ENCODE measurements at regions not wholly inside any gene's neighbourhood (a gene's known extent, or its start where the extent isn't known, plus 50 kb on each side); places are given as distances from the start of the nearest gene placed in this dataset.
"Not testable (repeated sequence)": the region's sequence is repeated elsewhere in the genome, so short reads cannot be mapped to it uniquely, and the experiment has no call there.

GRCh38 chr21:21831036-21831435 is 832.8 kb downstream of the NCAM2 start:
- Histone ChIP-seq H3K4me3 (no peak overlapping the region), H4K20me1 (no peaks in the 10 kb centered on the region), H3K4me2 (no peak overlapping the region), H3K9me3 (no peaks in the 10 kb centered on the region), H3K27ac (no peak overlapping the region), H3K27me3 (no peaks in the 10 kb centered on the region), H3K9ac (no peak overlapping the region), H3K36me3 (no peaks in the 10 kb centered on the region), H3K4me1 (no peaks in the 10 kb centered on the region)
- no peak for TF ChIP-seq Cebpa-rat (IDR thresholded peaks at IDR 0.05)

GRCh38 chr21:21845901-21846300 is 847.7 kb downstream of the NCAM2 start:
- no peaks in the 10 kb centered on the region for H4K20me1 ChIP-seq
- H3K4me1 ChIP-seq: no peaks in the 10 kb centered on the region
- H3K27me3 ChIP-seq: no peaks in the 10 kb centered on the region
- no peak overlapping the region for H3K9ac ChIP-seq
- 0 out of 2 replicates have a peak, but pooled peaks cover 8% of the 10 kb centered on the region for H3K9me3 ChIP-seq
- TF ChIP-seq Cebpa-rat (IDR thresholded peaks at IDR 0.05): no peak
- no peaks in the 10 kb centered on the region for H3K36me3 ChIP-seq
- H3K27ac ChIP-seq: no peak overlapping the region
- no peak overlapping the region for H3K4me3 ChIP-seq
- H3K4me2 ChIP-seq: no peak overlapping the region

DNA sequence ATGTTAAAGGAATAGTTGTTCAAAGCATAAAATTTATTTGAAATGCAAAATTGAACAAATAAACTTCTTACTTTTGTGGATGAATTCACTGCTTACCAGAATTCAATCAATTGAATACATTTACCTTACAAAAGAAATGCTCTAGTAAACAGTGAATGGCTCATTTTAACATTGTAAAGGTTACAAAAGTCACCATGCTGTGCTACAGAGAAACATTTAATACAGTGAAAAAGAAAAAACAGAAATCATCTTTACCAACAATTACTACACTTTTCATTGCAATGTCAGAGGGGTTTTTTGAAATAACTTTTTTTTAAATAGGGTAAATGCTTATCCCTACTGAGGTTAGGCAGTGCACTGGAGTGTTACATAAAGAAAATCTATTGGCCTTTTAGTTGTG is 853.0 kb downstream of the NCAM2 start:
- Histone ChIP-seq H3K27me3 (no peaks in the 10 kb centered on the region), H4K20me1 (no peaks in the 10 kb centered on the region), H3K27ac (no peak overlapping the region), H3K9me3 (0 out of 2 replicates have a peak, but pooled peaks cover 4% of the 10 kb centered on the region), H3K4me1 (no peaks in the 10 kb centered on the region), H3K4me2 (no peak overlapping the region), H3K9ac (no peak overlapping the region), H3K36me3 (no peaks in the 10 kb centered on the region), H3K4me3 (no peak overlapping the region)
- no peak for TF ChIP-seq Cebpa-rat (IDR thresholded peaks at IDR 0.05)

DNA sequence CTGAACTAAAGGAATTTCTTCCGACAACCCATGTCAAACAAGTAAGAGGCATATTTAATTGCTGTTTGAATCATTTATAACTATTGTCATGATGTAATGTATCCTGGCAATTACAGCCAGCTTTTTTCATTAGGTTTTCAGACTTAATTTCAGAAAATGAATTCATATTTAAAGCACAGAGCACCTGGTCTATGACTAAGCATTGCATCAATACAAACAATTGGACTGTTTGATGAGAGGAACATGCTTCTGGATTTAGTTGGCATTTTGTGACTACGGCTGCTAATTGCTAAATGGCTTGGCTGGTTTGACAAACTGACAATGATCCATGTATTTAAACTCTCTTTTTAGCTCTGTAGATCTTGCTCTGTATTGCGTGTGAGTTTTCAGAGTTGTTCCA is 853.4 kb downstream of the NCAM2 start:
- no peaks in the 10 kb centered on the region for H3K36me3 ChIP-seq
- 0 out of 2 replicates have a peak, but pooled peaks cover 4% of the 10 kb centered on the region for H3K9me3 ChIP-seq
- H3K27me3 ChIP-seq: no peaks in the 10 kb centered on the region
- H4K20me1 ChIP-seq: no peaks in the 10 kb centered on the region
- no peak overlapping the region for H3K9ac ChIP-seq
- H3K4me2 ChIP-seq: no peak overlapping the region
- TF ChIP-seq Cebpa-rat (IDR thresholded peaks at IDR 0.05): no peak
- H3K4me3 ChIP-seq: no peak overlapping the region
- no peaks in the 10 kb centered on the region for H3K4me1 ChIP-seq
- H3K27ac ChIP-seq: no peak overlapping the region

GRCh38 chr21:21858502-21859334 is 860.5 kb downstream of the NCAM2 start:
- H3K9ac ChIP-seq: no peak overlapping the region
- no peak overlapping the region for H3K27ac ChIP-seq
- H3K27me3 ChIP-seq: no peaks in the 10 kb centered on the region
- H4K20me1 ChIP-seq: no peaks in the 10 kb centered on the region
- H3K4me2 ChIP-seq: no peak overlapping the region
- H3K9me3 ChIP-seq: 0 out of 2 replicates have a peak, but pooled peaks cover 4% of the 10 kb centered on the region
- no peak for TF ChIP-seq Cebpa-rat (IDR thresholded peaks at IDR 0.05)
- H3K4me3 ChIP-seq: no peak overlapping the region
- no peaks in the 10 kb centered on the region for H3K36me3 ChIP-seq
- H3K4me1 ChIP-seq: peaks cover 6% of the 10 kb centered on the region; the same call in 1 of the 2 replicates

GRCh38 chr21:21860888-21861287 is 862.7 kb downstream of the NCAM2 start:
- H3K27me3 ChIP-seq: no peaks in the 10 kb centered on the region
- H3K4me3 ChIP-seq: no peak overlapping the region
- H3K9ac ChIP-seq: no peak overlapping the region
- no peak for TF ChIP-seq Cebpa-rat (IDR thresholded peaks at IDR 0.05)
- no peaks in the 10 kb centered on the region for H3K9me3 ChIP-seq
- H3K4me1 ChIP-seq: peaks cover 6% of the 10 kb centered on the region; the same call in 1 of the 2 replicates
- no peak overlapping the region for H3K27ac ChIP-seq
- no peaks in the 10 kb centered on the region for H4K20me1 ChIP-seq
- peak overlapping the region; percentile 9; the same call in 1 of the 2 replicates for H3K4me2 ChIP-seq
- H3K36me3 ChIP-seq: no peaks in the 10 kb centered on the region

DNA sequence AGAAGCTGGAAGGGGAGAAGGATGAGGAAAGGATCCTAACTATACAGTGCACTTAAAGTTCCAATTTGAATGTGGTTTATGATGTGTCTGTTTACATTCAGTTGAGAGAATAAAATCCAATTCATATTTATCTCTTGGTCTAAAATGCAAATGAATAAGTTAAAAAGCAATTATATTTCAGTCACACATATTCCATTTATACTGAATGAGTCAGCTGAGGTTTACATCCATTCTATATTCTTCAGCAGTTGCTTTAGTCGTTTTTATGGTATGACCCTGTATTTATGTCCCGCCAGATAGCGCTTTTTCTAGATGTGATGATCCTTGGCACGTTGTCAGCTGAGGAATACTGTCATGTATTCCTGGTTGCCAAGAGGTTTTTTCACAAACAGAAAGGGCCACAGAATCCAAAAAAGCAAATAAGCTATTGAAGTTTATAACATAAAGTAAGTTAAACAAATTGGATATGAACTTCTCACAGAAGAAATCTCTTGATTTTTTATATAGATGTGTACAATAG is 866.2 kb downstream of the NCAM2 start:
- Histone ChIP-seq H3K4me1 (peaks cover 6% of the 10 kb centered on the region; the same call in 1 of the 2 replicates), H3K4me2 (no peak overlapping the region), H3K36me3 (no peaks in the 10 kb centered on the region), H4K20me1 (no peaks in the 10 kb centered on the region), H3K9ac (no peak overlapping the region), H3K4me3 (no peak overlapping the region), H3K9me3 (no peaks in the 10 kb centered on the region), H3K27ac (no peak overlapping the region), H3K27me3 (no peaks in the 10 kb centered on the region)
- no peak for TF ChIP-seq Cebpa-rat (IDR thresholded peaks at IDR 0.05)

- Histone ChIP-seq H3K9me3 (peaks cover 3% of the 10 kb centered on the region), H3K4me3 (no peak overlapping the region), H3K9ac (no peak overlapping the region), H4K20me1 (no peaks in the 10 kb centered on the region), H3K4me2 (no peak overlapping the region), H3K27ac (no peak overlapping the region), H3K36me3 (no peaks in the 10 kb centered on the region), H3K4me1 (no peaks in the 10 kb centered on the region), H3K27me3 (no peaks in the 10 kb centered on the region)
- TF ChIP-seq Cebpa-rat (IDR thresholded peaks at IDR 0.05): no peak
These were observed 899.2 kb downstream of the NCAM2 start for GRCh38 chr21:21897275-21897883.

DNA sequence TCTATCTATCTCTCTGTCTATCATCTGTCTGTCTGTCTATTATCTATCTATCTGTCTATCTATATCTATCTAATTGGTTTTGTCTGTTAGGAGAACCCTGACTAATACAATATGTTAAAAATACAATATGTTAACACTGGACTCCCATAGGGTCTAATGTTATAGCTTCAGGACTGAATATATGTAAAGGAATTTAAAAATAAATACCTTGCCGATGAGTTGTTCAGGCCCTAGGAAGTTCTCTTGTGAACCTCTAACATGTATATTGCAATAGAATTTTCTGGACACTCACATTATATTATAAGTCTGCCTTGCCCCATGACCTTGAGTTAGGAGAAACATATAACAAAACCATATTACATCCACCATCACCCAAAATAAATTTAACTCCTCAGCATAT is 900.6 kb downstream of the NCAM2 start:
- peaks cover 7% of the 10 kb centered on the region for H3K9me3 ChIP-seq
- TF ChIP-seq Cebpa-rat (IDR thresholded peaks at IDR 0.05): no peak
- no peak overlapping the region for H3K4me3 ChIP-seq

DNA sequence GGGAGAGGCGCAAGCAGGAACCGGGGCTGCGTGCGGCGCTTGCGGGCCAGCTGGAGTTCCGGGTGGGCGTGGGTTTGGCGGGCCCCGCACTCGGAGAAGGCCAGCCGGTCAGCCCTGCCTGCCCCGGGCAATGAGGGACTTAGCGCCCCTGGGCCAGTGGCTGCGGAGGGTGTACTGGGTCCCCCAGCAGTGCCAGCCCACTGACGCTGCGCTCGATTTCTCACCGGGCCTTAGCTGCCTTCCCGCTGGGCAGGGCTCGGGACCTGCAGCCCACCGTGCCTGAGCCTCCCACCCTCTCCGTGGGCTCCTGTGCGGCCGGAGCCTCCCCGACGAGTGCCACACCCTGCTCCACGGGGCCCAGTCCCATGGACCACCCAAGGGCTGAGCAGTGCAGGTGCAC is 904.2 kb downstream of the NCAM2 start:
- not testable (repeated sequence) for H3K27ac ChIP-seq, H3K36me3 ChIP-seq, H3K4me2 ChIP-seq, H3K4me3 ChIP-seq, H3K9ac ChIP-seq, H3K27me3 ChIP-seq, H4K20me1 ChIP-seq
- H3K9me3 ChIP-seq: peaks cover 12% of the 10 kb centered on the region
- H3K4me1 ChIP-seq: peaks cover 13% of the 10 kb centered on the region

More for the DNA sequence above, 900.6 kb downstream of the NCAM2 start:
- Histone ChIP-seq H3K27ac (no peak overlapping the region), H3K4me1 (no peaks in the 10 kb centered on the region), H3K36me3 (no peaks in the 10 kb centered on the region), H3K27me3 (no peaks in the 10 kb centered on the region), H3K4me2 (no peak overlapping the region), H4K20me1 (no peaks in the 10 kb centered on the region), H3K9ac (no peak overlapping the region)
